ENCODE measurements at regions not wholly inside any gene's neighbourhood (a gene's known extent, or its start where the extent isn't known, plus 50 kb on each side); places are given as distances from the start of the nearest gene placed in this dataset.

GRCh38 chr12:87381742-87382141 is 647.5 kb downstream of the C12orf50 start:
- no peak overlapping the region for H4K8ac ChIP-seq (replicated peaks; ENCODE audit: insufficient read length, low read depth, low read length)
- H2BK20ac ChIP-seq (ENCODE audit: low read depth, low read length, poor library complexity, severe bottlenecking), result no peak overlapping the region
- no peaks in the 10 kb centered on the region for H3K9me3 ChIP-seq (ENCODE audit: control insufficient read depth, low read depth, low read length)
- no peak overlapping the region for H3K56ac ChIP-seq (ENCODE audit: insufficient read length, low read depth, low read length)
- DNase-seq, result no peak
- Mint-ChIP-seq H3K36me3 (ENCODE audit: insufficient read depth in 1 of 3, low read depth in 3 of 3) (no peaks in the 10 kb centered on the region; a peak in 1 of 7 replicates), H3K4me1 (peaks cover 6 to 10% of the 10 kb centered on the region in 2 experiments), H3K27me3 (ENCODE audit: low read depth) (no peaks in the 10 kb centered on the region), H3K4me3 (no peak overlapping the region), H3K27ac (no peak overlapping the region), H3K9me3 (no peaks in the 10 kb centered on the region)
- H4K91ac ChIP-seq (ENCODE audit: insufficient read length, low read depth, low read length), result no peak overlapping the region
- no peak overlapping the region for H2BK12ac ChIP-seq (ENCODE audit: insufficient read length, low read depth, low read length)
- H3K14ac ChIP-seq (ENCODE audit: insufficient read depth, low read length), result no peak overlapping the region
- no CpG with 5 or more reads among the region's 1 CpG for WGBS (ENCODE audit: extremely low coverage, insufficient read length, low lambda C conversion rate)
- no peaks in the 10 kb centered on the region for H3K79me1 ChIP-seq (ENCODE audit: insufficient read depth, low read depth, low read length, poor library complexity, severe bottlenecking)
- no peak overlapping the region for H3K23ac ChIP-seq (ENCODE audit: insufficient read length, low read depth, low read length)
- no peak overlapping the region for H2BK120ac ChIP-seq (ENCODE audit: low read depth, low read length, poor library complexity, severe bottlenecking)
- H4K5ac ChIP-seq (ENCODE audit: insufficient read length, low read depth, low read length), result no peak overlapping the region
- no peak overlapping the region for H3K18ac ChIP-seq (ENCODE audit: insufficient read length, low read depth, low read length)
- no peak overlapping the region for H3K9ac ChIP-seq (ENCODE audit: extremely low read depth, insufficient read length, low read length)
- no peak overlapping the region for H2AK5ac ChIP-seq (ENCODE audit: insufficient read length, low read length)
- H3K79me2 ChIP-seq (ENCODE audit: insufficient read depth, low read length), result no peaks in the 10 kb centered on the region
- no peak overlapping the region for H3K27ac ChIP-seq (ENCODE audit: insufficient read length, low read depth, low read length)
- H2BK15ac ChIP-seq (ENCODE audit: low read depth, low read length), result no peak overlapping the region
- no peak overlapping the region for H3K4ac ChIP-seq (ENCODE audit: low read depth, low read length)
- H3K27me3 ChIP-seq (ENCODE audit: insufficient read depth, low read length), result no peaks in the 10 kb centered on the region
- H2AFZ ChIP-seq (ENCODE audit: low read length), result no peak overlapping the region
- peaks cover 4% of the 10 kb centered on the region; the same call in 1 of the 2 replicates for H3K4me1 ChIP-seq (ENCODE audit: insufficient read depth, low read length)
- H3K23me2 ChIP-seq (ENCODE audit: insufficient read length, low read depth, low read length, poor library complexity, severe bottlenecking), result no peaks in the 10 kb centered on the region
- H4K20me1 ChIP-seq (ENCODE audit: control insufficient read depth, insufficient read depth, insufficient read length), result no peaks in the 10 kb centered on the region
- no peak overlapping the region for H2BK5ac ChIP-seq (ENCODE audit: insufficient read length, low read length)
- TF ChIP-seq CTCF (conservative IDR thresholded peaks at IDR 0.05), result no peak
- H3K4me2 ChIP-seq (ENCODE audit: insufficient read depth, insufficient read length, low read length), result no peak overlapping the region
- no peak overlapping the region for H3T11ph ChIP-seq (ENCODE audit: low read length)
